ENCODE measurements at regions not wholly inside any gene's neighbourhood (a gene's known extent, or its start where the extent isn't known, plus 50 kb on each side); places are given as distances from the start of the nearest gene placed in this dataset.

- no TSS peak for BruUV-seq (replicated peaks)
- intact Hi-C loops (cut with micrococcal nuclease; ENCODE audit: unreplicated experiment) (no loop called here), in situ Hi-C loops (cut with MboI) (no loop called here)
- SMC1A ChIA-PET (ENCODE audit: uncharacterized antibody, unreplicated experiment): interaction anchor here (1.0 kb wide), 1 partner anchor 30 kb away, joined by 3 read pairs; no protein-coding TSS in a partner anchor
- Histone ChIP-seq H3K9me3 (replicated peaks; ENCODE audit: control insufficient read depth, insufficient read depth, low read length) (no peaks in the 10 kb centered on the region), H3K4me1 (ENCODE audit: control insufficient read depth, insufficient read depth, low read length) (no peaks in the 10 kb centered on the region), H2AFZ (ENCODE audit: control insufficient read depth, low read depth, low read length) (no peak overlapping the region), H4K20me1 (ENCODE audit: control insufficient read depth, insufficient read depth) (no peaks in the 10 kb centered on the region), H3K79me2 (ENCODE audit: control insufficient read depth, insufficient read depth, low read length) (no peaks in the 10 kb centered on the region), H3K9ac (ENCODE audit: control insufficient read depth, insufficient read depth, low read length) (no peak overlapping the region), H3K4me3 (no peak overlapping the region), H3K27me3 (replicated peaks in 1 of 2; ENCODE audit: control insufficient read depth in 2 of 2, insufficient read depth in 2 of 2, low read length in 1 of 2) (no peaks in the 10 kb centered on the region), H3K27ac (ENCODE audit: control insufficient read depth, insufficient read depth) (no peak overlapping the region), H3K36me3 (ENCODE audit: control insufficient read depth in 2 of 2, insufficient read depth in 2 of 2, low read length in 1 of 2) (no peaks in the 10 kb centered on the region), H3K4me2 (ENCODE audit: control insufficient read depth, insufficient read depth) (no peak overlapping the region)
- no peak for ATAC-seq
- FAIRE-seq: no peak
- POLR2A ChIA-PET: interaction anchor here (0.7 kb wide), 1 partner anchor 240 kb away, joined by 6 read pairs; no protein-coding TSS in a partner anchor
- 35% methylated on average over 2 of the region's 2 CpGs for WGBS (ENCODE audit: insufficient coverage, insufficient replicate concordance, low lambda C conversion rate, missing lambda C conversion rate)
- CTCF ChIA-PET: interaction anchor here (1.5 kb wide), 1 partner anchor 13 kb away, joined by 5 read pairs; no protein-coding TSS in a partner anchor
- RAD21 ChIA-PET (ENCODE audit: unreplicated experiment): no interaction called here
- no peak for DNase-seq (ENCODE audit: low read depth, low spot score)
- no peak for TF ChIP-seq TAF1 (IDR thresholded peaks at IDR 0.05; ENCODE audit: borderline replicate concordance, low read depth, low read length)
- TF ChIP-seq, protein P1, sequence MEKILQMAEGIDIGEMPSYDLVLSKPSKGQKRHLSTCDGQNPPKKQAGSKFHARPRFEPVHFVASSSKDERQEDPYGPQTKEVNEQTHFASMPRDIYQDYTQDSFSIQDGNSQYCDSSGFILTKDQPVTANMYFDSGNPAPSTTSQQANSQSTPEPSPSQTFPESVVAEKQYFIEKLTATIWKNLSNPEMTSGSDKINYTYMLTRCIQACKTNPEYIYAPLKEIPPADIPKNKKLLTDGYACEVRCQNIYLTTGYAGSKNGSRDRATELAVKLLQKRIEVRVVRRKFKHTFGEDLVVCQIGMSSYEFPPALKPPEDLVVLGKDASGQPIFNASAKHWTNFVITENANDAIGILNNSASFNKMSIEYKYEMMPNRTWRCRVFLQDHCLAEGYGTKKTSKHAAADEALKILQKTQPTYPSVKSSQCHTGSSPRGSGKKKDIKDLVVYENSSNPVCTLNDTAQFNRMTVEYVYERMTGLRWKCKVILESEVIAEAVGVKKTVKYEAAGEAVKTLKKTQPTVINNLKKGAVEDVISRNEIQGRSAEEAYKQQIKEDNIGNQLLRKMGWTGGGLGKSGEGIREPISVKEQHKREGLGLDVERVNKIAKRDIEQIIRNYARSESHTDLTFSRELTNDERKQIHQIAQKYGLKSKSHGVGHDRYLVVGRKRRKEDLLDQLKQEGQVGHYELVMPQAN (conservative IDR thresholded peaks at IDR 0.05): no peak
- TF ChIP-seq MXI1 (IDR thresholded peaks at IDR 0.05; ENCODE audit: low read depth, low read length): no peak
- TF ChIP-seq MYC (IDR thresholded peaks at IDR 0.05; ENCODE audit: insufficient read depth, insufficient read length, insufficient replicate concordance, low read length, severe bottlenecking): no peak
- TF ChIP-seq ZNF687 (IDR thresholded peaks at IDR 0.05): no peak
- TF ChIP-seq ASH2L (IDR thresholded peaks at IDR 0.05; ENCODE audit: borderline replicate concordance, low read depth): no peak
- no peak for TF ChIP-seq MTA2 (IDR thresholded peaks at IDR 0.05; ENCODE audit: low read depth)
- no peak for TF ChIP-seq CEBPB (IDR thresholded peaks at IDR 0.05; ENCODE audit: borderline replicate concordance in 1 of 2, low read depth in 2 of 2, low read length in 2 of 2)
- TF ChIP-seq SIN3A (IDR thresholded peaks at IDR 0.05; ENCODE audit: low read depth, low read length): no peak
- TF ChIP-seq, protein P2, sequence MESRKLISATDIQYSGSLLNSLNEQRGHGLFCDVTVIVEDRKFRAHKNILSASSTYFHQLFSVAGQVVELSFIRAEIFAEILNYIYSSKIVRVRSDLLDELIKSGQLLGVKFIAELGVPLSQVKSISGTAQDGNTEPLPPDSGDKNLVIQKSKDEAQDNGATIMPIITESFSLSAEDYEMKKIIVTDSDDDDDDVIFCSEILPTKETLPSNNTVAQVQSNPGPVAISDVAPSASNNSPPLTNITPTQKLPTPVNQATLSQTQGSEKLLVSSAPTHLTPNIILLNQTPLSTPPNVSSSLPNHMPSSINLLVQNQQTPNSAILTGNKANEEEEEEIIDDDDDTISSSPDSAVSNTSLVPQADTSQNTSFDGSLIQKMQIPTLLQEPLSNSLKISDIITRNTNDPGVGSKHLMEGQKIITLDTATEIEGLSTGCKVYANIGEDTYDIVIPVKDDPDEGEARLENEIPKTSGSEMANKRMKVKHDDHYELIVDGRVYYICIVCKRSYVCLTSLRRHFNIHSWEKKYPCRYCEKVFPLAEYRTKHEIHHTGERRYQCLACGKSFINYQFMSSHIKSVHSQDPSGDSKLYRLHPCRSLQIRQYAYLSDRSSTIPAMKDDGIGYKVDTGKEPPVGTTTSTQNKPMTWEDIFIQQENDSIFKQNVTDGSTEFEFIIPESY (IDR thresholded peaks at IDR 0.05): no peak
- TF ChIP-seq MEF2A (IDR thresholded peaks at IDR 0.05; ENCODE audit: insufficient read depth, low read depth, low read length): no peak
- no peak for TF ChIP-seq JUND (IDR thresholded peaks at IDR 0.05; ENCODE audit: low read depth, low read length)
- TF ChIP-seq EGR1 (IDR thresholded peaks at IDR 0.05; ENCODE audit: borderline replicate concordance in 1 of 2, low read depth in 2 of 2, low read length in 2 of 2): no peak
- no peak for TF ChIP-seq RB1 (IDR thresholded peaks at IDR 0.05; ENCODE audit: borderline replicate concordance)
- TF ChIP-seq HDGF (IDR thresholded peaks at IDR 0.05): no peak
- TF ChIP-seq RAD21 (IDR thresholded peaks at IDR 0.05; ENCODE audit: insufficient read depth, low read depth, low read length): no peak
- no peak for TF ChIP-seq SMARCA5 (IDR thresholded peaks at IDR 0.05)
Measured at GRCh38 chr2:194992648-194993047, 664.4 kb upstream of the SLC39A10 start.

All from GM12878 (cell line).